H1 (cell line): ENCODE measurements at regions not wholly inside any gene's neighbourhood (a gene's known extent, or its start where the extent isn't known, plus 50 kb on each side); places are given as distances from the start of the nearest gene placed in this dataset.

Experiments
- CTCF ChIA-PET: fragments of 300-600 bp; sonication (Branson Sonifier 250); formaldehyde crosslinking; loops from one replicate; lab custom pipeline; 2021; ENCODE audit not compliant: partially characterized antibody; lab: Charles Lee
- POLR2A ChIA-PET: fragments of 300-600 bp; sonication (Branson Sonifier 250); formaldehyde crosslinking; loops from one replicate; lab custom pipeline; 2021; ENCODE audit warnings: inconsistent platforms; ENCODE audit not compliant: partially characterized antibody; lab: Charles Lee
- DNase-seq, 2 experiments: peaks; one replicate each; pipeline versions ENCODE4 v3.0.0 to v3.0.0-alpha.2; 2010 to 2022; ENCODE audit warnings: low spot score in 2 of 2, low read depth in 1 of 2, mixed read lengths in 1 of 2
- FAIRE-seq: peaks from 2 replicates; lab custom pipeline; 2011; peaks lifted over from hg19 to GRCh38; lab: Jason Lieb, UNC
- H2AFZ ChIP-seq: 2 replicates; pipeline ENCODE4 v1.8.1; 2012; ENCODE audit warnings: low read length, inconsistent platforms
- H2AK5ac ChIP-seq: 2 replicates; pipeline ENCODE4 v1.6.1; 2013; ENCODE audit warnings: low read depth, low read length
- H2BK120ac ChIP-seq: replicated peaks from 2 replicates; pipeline ENCODE3; 2013; ENCODE audit warnings: low read depth, low read length, inconsistent platforms
- H2BK12ac ChIP-seq: 2 replicates; pipeline ENCODE4 v1.6.1; 2013; ENCODE audit warnings: low read depth, low read length
- H2BK15ac ChIP-seq: 2 replicates; pipeline ENCODE4 v1.6.1; 2013; ENCODE audit warnings: low read length
- H2BK20ac ChIP-seq: 2 replicates; pipeline ENCODE4 v1.6.1; 2013; ENCODE audit warnings: low read length
- H2BK5ac ChIP-seq: 2 replicates; pipeline ENCODE4 v1.6.1; 2013; ENCODE audit warnings: low read depth, low read length
- H3K14ac ChIP-seq: 2 replicates; pipeline ENCODE4 v1.6.1; 2013; ENCODE audit warnings: inconsistent platforms; ENCODE audit not compliant: insufficient read length
- H3K18ac ChIP-seq: 2 replicates; pipeline ENCODE4 v1.6.1; 2013; ENCODE audit warnings: low read length; ENCODE audit errors: extremely low read depth
- H3K23ac ChIP-seq: 2 replicates; pipeline ENCODE4 v1.6.1; 2013; ENCODE audit warnings: inconsistent platforms; ENCODE audit not compliant: insufficient read length
- H3K23me2 ChIP-seq: 2 replicates; pipeline ENCODE4 v1.6.1; 2013; ENCODE audit warnings: low read depth, low read length
- H3K27ac ChIP-seq: 2 replicates; pipeline ENCODE4 v1.6.1; 2011; ENCODE audit warnings: low read depth, low read length, inconsistent platforms
- H3K27me3 ChIP-seq, 4 experiments: replicated peaks in 1 of 4; 1 replicate in 1 of 4; 2 replicates in 3 of 4; pipeline versions ENCODE4 v1.6.1 to v1.8.1; 2011 to 2013; ENCODE audit warnings: low read length in 3 of 4, mild to moderate bottlenecking in 3 of 4, inconsistent platforms in 2 of 4, mixed read lengths in 2 of 4, moderate library complexity in 1 of 4; ENCODE audit not compliant: control insufficient read depth in 3 of 4, insufficient read depth in 3 of 4; ENCODE audit errors: extremely low read depth in 1 of 4
- H3K36me3 ChIP-seq, 4 experiments: 2 replicates each; pipeline versions ENCODE4 v1.6.1 to v1.8.1; 2011 to 2013; ENCODE audit warnings: mild to moderate bottlenecking in 4 of 4, low read length in 3 of 4, moderate library complexity in 2 of 4, control low read depth in 1 of 4, inconsistent platforms in 1 of 4; ENCODE audit not compliant: insufficient read depth in 4 of 4, control insufficient read depth in 2 of 4
- H3K4ac ChIP-seq: replicated peaks from 2 replicates; pipeline ENCODE3; 2013; ENCODE audit warnings: low read length, low read depth, mixed read lengths, inconsistent platforms; ENCODE audit not compliant: insufficient read length
- H3K4me1 ChIP-seq, 4 experiments: replicated peaks in 1 of 4; 1 replicate in 1 of 4; 2 replicates in 3 of 4; pipeline versions ENCODE4 v1.6.1 to v1.8.1; 2011 to 2013; ENCODE audit warnings: low read length in 3 of 4, inconsistent platforms in 2 of 4, mixed read lengths in 1 of 4; ENCODE audit not compliant: insufficient read depth in 4 of 4, control insufficient read depth in 3 of 4
- H3K4me2 ChIP-seq, 2 experiments: 2 replicates each; pipeline versions ENCODE4 v1.6.1 to v1.8.1; 2011 to 2013; ENCODE audit warnings: low read depth in 2 of 2, low read length in 2 of 2, control low read depth in 1 of 2, inconsistent platforms in 1 of 2, mild to moderate bottlenecking in 1 of 2; ENCODE audit not compliant: insufficient read depth in 1 of 2
- H3K4me3 ChIP-seq, 4 experiments: fragments of 200-600, 300-600 bp in 1 of 4; sonication (generic), shearing (Covaris generic), sonication (Bioruptor Twin) in 1 of 4; 2 replicates each; pipeline versions ENCODE4 v1.5.1 to v1.8.1; 2011 to 2016; ENCODE audit warnings: low read length in 4 of 4, low read depth in 3 of 4, control low read depth in 2 of 4, inconsistent platforms in 2 of 4, mild to moderate bottlenecking in 2 of 4, mixed read lengths in 1 of 4, moderate library complexity in 1 of 4; ENCODE audit not compliant: insufficient read depth in 2 of 4; ENCODE audit errors: extremely low read depth in 1 of 4
- H3K56ac ChIP-seq: replicated peaks from 2 replicates; pipeline ENCODE3; 2013; ENCODE audit warnings: low read depth, mild to moderate bottlenecking, mixed read lengths, low read length, inconsistent platforms; ENCODE audit not compliant: insufficient read length
- H3K79me1 ChIP-seq: 2 replicates; pipeline ENCODE4 v1.6.1; 2013; ENCODE audit warnings: low read depth, low read length, control low read depth
- H3K79me2 ChIP-seq, 2 experiments: 2 replicates each; pipeline versions ENCODE4 v1.6.1 to v1.8.1; 2012 to 2013; ENCODE audit warnings: low read length in 2 of 2, mild to moderate bottlenecking in 2 of 2, inconsistent platforms in 1 of 2; ENCODE audit not compliant: insufficient read depth in 2 of 2, control insufficient read depth in 1 of 2
- H3K9ac ChIP-seq, 4 experiments: replicated peaks in 1 of 4; 1 replicate in 1 of 4; 2 replicates in 3 of 4; pipeline versions ENCODE4 v1.6.1 to v1.8.1; 2011 to 2013; ENCODE audit warnings: low read depth in 3 of 4, low read length in 3 of 4, control low read depth in 2 of 4, mild to moderate bottlenecking in 2 of 4, moderate library complexity in 2 of 4, inconsistent platforms in 1 of 4; ENCODE audit errors: extremely low read depth in 1 of 4
- H3K9me3 ChIP-seq, 2 experiments: 2 replicates each; pipeline versions ENCODE4 v1.6.1 to v1.8.1; 2012 to 2013; ENCODE audit warnings: mild to moderate bottlenecking in 2 of 2, moderate library complexity in 2 of 2, control low read depth in 1 of 2, inconsistent platforms in 1 of 2, low read depth in 1 of 2, low read length in 1 of 2, mixed read lengths in 1 of 2; ENCODE audit not compliant: insufficient read depth in 2 of 2
- H4K20me1 ChIP-seq, 2 experiments: replicated peaks in 1 of 2; 2 replicates each; pipeline versions ENCODE3 to v1.8.1; 2011 to 2013; ENCODE audit warnings: inconsistent platforms in 2 of 2, low read length in 2 of 2, mild to moderate bottlenecking in 1 of 2; ENCODE audit not compliant: insufficient read depth in 2 of 2, control insufficient read depth in 1 of 2
- H4K5ac ChIP-seq: 2 replicates; pipeline ENCODE4 v1.6.1; 2013; ENCODE audit warnings: low read length, low read depth, mixed read lengths, inconsistent platforms; ENCODE audit not compliant: insufficient read length
- H4K8ac ChIP-seq: 2 replicates; pipeline ENCODE4 v1.8.0; 2013; ENCODE audit warnings: mild to moderate bottlenecking, moderate library complexity, low read length, inconsistent platforms; ENCODE audit not compliant: insufficient read depth; ENCODE audit errors: extremely low read depth
- H4K91ac ChIP-seq: replicated peaks from 2 replicates; pipeline ENCODE3; 2013; ENCODE audit warnings: low read length, mixed read lengths, inconsistent platforms; ENCODE audit not compliant: insufficient read length
- BCL11A ChIP-seq, 2 experiments: IDR thresholded peaks; one replicate each; pipeline ENCODE4 v1.6.1; 2011; ENCODE audit warnings: low read depth in 2 of 2, low read length in 2 of 2, mild to moderate bottlenecking in 2 of 2
- CHD1 ChIP-seq: IDR thresholded peaks from 2 replicates; pipeline ENCODE4 v1.6.1; 2012; ENCODE audit warnings: low read depth, low read length, improper control_type of control experiment
- CTBP2 ChIP-seq: IDR thresholded peaks from 2 replicates; pipeline ENCODE4 v1.7.0; 2011; ENCODE audit warnings: borderline replicate concordance, mild to moderate bottlenecking, moderate library complexity, mixed read lengths, low read length; ENCODE audit not compliant: insufficient read depth, insufficient read length
- JUN ChIP-seq: IDR thresholded peaks from 2 replicates; pipeline ENCODE4 v1.6.1; 2011; ENCODE audit warnings: low read depth, mild to moderate bottlenecking, improper control_type of control experiment, low read length
- JUND ChIP-seq: IDR thresholded peaks from 2 replicates; pipeline ENCODE4 v1.6.1; 2011; ENCODE audit warnings: mild to moderate bottlenecking, improper control_type of control experiment, low read length
- RBBP5 ChIP-seq: IDR thresholded peaks from 2 replicates; pipeline ENCODE4 v1.7.1; 2012; ENCODE audit warnings: low read depth, mild to moderate bottlenecking, inconsistent platforms, low read length, moderate library complexity, borderline replicate concordance
- SIN3A ChIP-seq, 2 experiments: IDR thresholded peaks in 1 of 2; conservative IDR thresholded peaks in 1 of 2; 2 replicates each; pipeline ENCODE4 v1.6.1; 2011 to 2012; ENCODE audit warnings: low read length in 2 of 2, improper control_type of control experiment in 1 of 2, low read depth in 1 of 2, mild to moderate bottlenecking in 1 of 2
- TEAD4 ChIP-seq: IDR thresholded peaks from 2 replicates; pipeline ENCODE4 v1.6.1; 2012; ENCODE audit warnings: low read depth, low read length, inconsistent platforms, mixed read lengths
- WGBS, 2 experiments: shearing (Covaris generic) in 1 of 2; methylation state at CpG; one replicate each; pipeline versions ENCODE4 v1.1.6 to v1.1.7; 2013 to 2015; ENCODE audit warnings: low lambda C conversion rate in 2 of 2, mixed read lengths in 2 of 2, inconsistent platforms in 1 of 2, low coverage in 1 of 2, missing lambda C conversion rate in 1 of 2; ENCODE audit not compliant: insufficient replicate concordance in 2 of 2, insufficient coverage in 1 of 2, insufficient read length in 1 of 2; ENCODE audit errors: extremely low coverage in 1 of 2, missing lambda C conversion rate in 1 of 2; 5-methylcytosine and 5-hydroxymethylcytosine counted together
- TF ChIP-seq, protein P1 (sequence below): IDR thresholded peaks from 2 replicates; pipeline ENCODE4 v1.6.1; 2012; ENCODE audit warnings: low read length, inconsistent platforms
- TF ChIP-seq, protein P2 (sequence below): IDR thresholded peaks from 2 replicates; pipeline ENCODE4 v1.6.1; 2012; ENCODE audit warnings: inconsistent platforms
- TF ChIP-seq, protein P3 (sequence below): IDR thresholded peaks from 2 replicates; pipeline ENCODE4 v1.6.1; 2011; ENCODE audit warnings: low read length, improper control_type of control experiment

DNA sequence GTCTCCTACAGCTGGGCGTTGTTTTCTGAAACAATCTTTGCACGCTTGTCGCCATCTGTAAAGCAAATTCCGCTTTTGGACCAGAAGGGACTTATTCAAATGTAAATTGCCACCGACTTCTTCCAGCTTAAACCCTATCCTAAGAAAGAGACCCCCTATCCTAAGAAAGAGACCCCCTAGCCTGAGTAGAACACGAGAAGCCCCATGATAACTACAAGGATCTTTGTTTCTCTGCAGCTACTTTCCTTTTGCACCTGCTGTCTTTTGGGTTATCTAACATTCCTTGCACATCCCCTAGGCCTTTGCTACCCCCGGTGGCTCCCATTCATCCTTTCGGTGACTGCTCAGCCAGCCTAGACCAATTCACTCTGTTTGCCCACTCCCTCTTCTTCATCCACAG, 536.0 kb upstream of the PRKX start:
- CTCF ChIA-PET: interaction anchor here (0.6 kb wide), 1 partner anchor 77 kb away, joined by 3 read pairs; no protein-coding TSS in a partner anchor
- H3K56ac ChIP-seq: no peak overlapping the region
- no peak overlapping the region for H2AFZ ChIP-seq
- H3K14ac ChIP-seq: no peak overlapping the region
- POLR2A ChIA-PET: no interaction called here
- no peak overlapping the region for H3K4me3 ChIP-seq
- no peak overlapping the region for H2BK120ac ChIP-seq
- H3K79me1 ChIP-seq: no peaks in the 10 kb centered on the region
- no peak for DNase-seq
- FAIRE-seq: peak; percentile 66
- no peak overlapping the region for H3K18ac ChIP-seq
- no peak overlapping the region for H4K5ac ChIP-seq
- no peaks in the 10 kb centered on the region for H3K9me3 ChIP-seq
- no peak overlapping the region for H2BK12ac ChIP-seq
- H3K4me1 ChIP-seq: no peaks in the 10 kb centered on the region
- H3K27me3 ChIP-seq: peaks cover 2 to 22% (median 11%) of the 10 kb centered on the region in 4 experiments; a peak in 5 of 7 replicates
- no peak overlapping the region for H3K23ac ChIP-seq
- no peak overlapping the region for H2AK5ac ChIP-seq
- H4K8ac ChIP-seq: no peak overlapping the region
- no peaks in the 10 kb centered on the region for H3K23me2 ChIP-seq
- no peak overlapping the region for H2BK5ac ChIP-seq
- H3K36me3 ChIP-seq: no peaks in the 10 kb centered on the region
- H3K79me2 ChIP-seq: no peaks in the 10 kb centered on the region
- no peak overlapping the region for H3K27ac ChIP-seq
- H4K20me1 ChIP-seq: no peaks in the 10 kb centered on the region
- no peak overlapping the region for H3K4ac ChIP-seq
- 22% methylated on average over 6 of the region's 8 CpGs; no CpG with 5 or more reads in 1 of the 2 experiments for WGBS, 2 experiments
- H2BK15ac ChIP-seq: no peak overlapping the region
- H3K9ac ChIP-seq: no peak overlapping the region
- no peak overlapping the region for H2BK20ac ChIP-seq
- no peak overlapping the region for H4K91ac ChIP-seq
- no peak overlapping the region for H3K4me2 ChIP-seq
- no peak for TF ChIP-seq JUN
- no peak for TF ChIP-seq BCL11A (IDR thresholded peaks at IDR 0.05; ENCODE audit: low read depth in 2 of 2, low read length in 2 of 2)
- TF ChIP-seq TEAD4: 0 out of 2 replicates have a peak, but pooled peaks have one; percentile 46
- TF ChIP-seq, protein P1, sequence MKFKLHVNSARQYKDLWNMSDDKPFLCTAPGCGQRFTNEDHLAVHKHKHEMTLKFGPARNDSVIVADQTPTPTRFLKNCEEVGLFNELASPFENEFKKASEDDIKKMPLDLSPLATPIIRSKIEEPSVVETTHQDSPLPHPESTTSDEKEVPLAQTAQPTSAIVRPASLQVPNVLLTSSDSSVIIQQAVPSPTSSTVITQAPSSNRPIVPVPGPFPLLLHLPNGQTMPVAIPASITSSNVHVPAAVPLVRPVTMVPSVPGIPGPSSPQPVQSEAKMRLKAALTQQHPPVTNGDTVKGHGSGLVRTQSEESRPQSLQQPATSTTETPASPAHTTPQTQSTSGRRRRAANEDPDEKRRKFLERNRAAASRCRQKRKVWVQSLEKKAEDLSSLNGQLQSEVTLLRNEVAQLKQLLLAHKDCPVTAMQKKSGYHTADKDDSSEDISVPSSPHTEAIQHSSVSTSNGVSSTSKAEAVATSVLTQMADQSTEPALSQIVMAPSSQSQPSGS: no peak
- TF ChIP-seq, protein P2, sequence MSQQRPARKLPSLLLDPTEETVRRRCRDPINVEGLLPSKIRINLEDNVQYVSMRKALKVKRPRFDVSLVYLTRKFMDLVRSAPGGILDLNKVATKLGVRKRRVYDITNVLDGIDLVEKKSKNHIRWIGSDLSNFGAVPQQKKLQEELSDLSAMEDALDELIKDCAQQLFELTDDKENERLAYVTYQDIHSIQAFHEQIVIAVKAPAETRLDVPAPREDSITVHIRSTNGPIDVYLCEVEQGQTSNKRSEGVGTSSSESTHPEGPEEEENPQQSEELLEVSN: no peak
- TF ChIP-seq, protein P3, sequence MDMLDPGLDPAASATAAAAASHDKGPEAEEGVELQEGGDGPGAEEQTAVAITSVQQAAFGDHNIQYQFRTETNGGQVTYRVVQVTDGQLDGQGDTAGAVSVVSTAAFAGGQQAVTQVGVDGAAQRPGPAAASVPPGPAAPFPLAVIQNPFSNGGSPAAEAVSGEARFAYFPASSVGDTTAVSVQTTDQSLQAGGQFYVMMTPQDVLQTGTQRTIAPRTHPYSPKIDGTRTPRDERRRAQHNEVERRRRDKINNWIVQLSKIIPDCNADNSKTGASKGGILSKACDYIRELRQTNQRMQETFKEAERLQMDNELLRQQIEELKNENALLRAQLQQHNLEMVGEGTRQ: no peak
- TF ChIP-seq CHD1: no peak
- TF ChIP-seq CTBP2: no peak
- TF ChIP-seq SIN3A (conservative IDR thresholded peaks at IDR 0.05 in 1 of 2, IDR thresholded peaks at IDR 0.05 in 1 of 2; ENCODE audit: low read depth in 1 of 2, low read length in 2 of 2): no peak
- no peak for TF ChIP-seq JUND
- TF ChIP-seq RBBP5: no peak
